SU-DHL-6 (cell line): ENCODE measurements at regions not wholly inside any gene's neighbourhood (a gene's known extent, or its start where the extent isn't known, plus 50 kb on each side); places are given as distances from the start of the nearest gene placed in this dataset.

ENCODE experiments used
- H2AFZ ChIP-seq: fragments of 200-600 bp; sonication (generic); 2 replicates; pipeline ENCODE4 v1.6.1; 2014; ENCODE audit warnings: low read depth, mild to moderate bottlenecking, moderate library complexity, mixed read lengths, antibody characterized with exemption, low read length; ENCODE audit not compliant: severe bottlenecking
- H3F3A ChIP-seq: fragments of 200-600 bp; shearing (Covaris generic); 2 replicates; pipeline ENCODE4 v1.6.0; 2016; ENCODE audit warnings: antibody characterized with exemption, mild to moderate bottlenecking; ENCODE audit not compliant: insufficient read depth
- H3K27ac ChIP-seq: fragments of 200-600 bp; sonication (generic); 2 replicates; pipeline ENCODE4 v1.5.1; 2016; ENCODE audit warnings: low read depth, mild to moderate bottlenecking, low read length, moderate library complexity, mixed read lengths
- H3K27me3 ChIP-seq: fragments of 200-600 bp; sonication (generic), shearing (Covaris generic); 2 replicates; pipeline ENCODE4 v1.6.0; 2014; ENCODE audit warnings: mild to moderate bottlenecking, low read length
- H3K36me3 ChIP-seq: fragments of 200-600 bp; sonication (generic); 2 replicates; pipeline ENCODE4 v1.6.1; 2014; ENCODE audit warnings: mild to moderate bottlenecking, low read length, mixed read lengths
- H3K4me2 ChIP-seq: fragments of 300-600, 200-600 bp; shearing (Covaris generic), sonication (generic); 2 replicates; pipeline ENCODE4 v1.6.0; 2014; ENCODE audit warnings: low read length, low read depth, mild to moderate bottlenecking; ENCODE audit not compliant: poor library complexity, severe bottlenecking
- H3K4me3 ChIP-seq: fragments of 200-600 bp; sonication (generic); 2 replicates; pipeline ENCODE4 v1.5.1; 2014; ENCODE audit warnings: antibody characterized with exemption, low read length, mild to moderate bottlenecking, mixed read lengths; ENCODE audit not compliant: insufficient read depth, poor library complexity, severe bottlenecking
- H3K79me2 ChIP-seq: fragments of 200-600 bp; sonication (generic); 2 replicates; pipeline ENCODE4 v1.6.1; 2014; ENCODE audit warnings: mild to moderate bottlenecking, low read length, moderate library complexity; ENCODE audit not compliant: insufficient read depth
- H3K9ac ChIP-seq: fragments of 200-600 bp; sonication (generic); 2 replicates; pipeline ENCODE4 v1.7.0; 2014; ENCODE audit warnings: mild to moderate bottlenecking, low read length
- H3K9me2 ChIP-seq: fragments of 200-600 bp; sonication (generic); replicated peaks from 2 replicates; pipeline ENCODE4 v1.6.1; 2014; ENCODE audit warnings: low read length; ENCODE audit not compliant: insufficient read depth
- H3K9me3 ChIP-seq: fragments of 200-600 bp; sonication (generic); 2 replicates; pipeline ENCODE4 v1.6.1; 2014; ENCODE audit warnings: low read length, mixed read lengths; ENCODE audit not compliant: insufficient read depth
- H4K20me1 ChIP-seq: fragments of 200-600 bp; sonication (generic); 2 replicates; pipeline ENCODE4 v1.6.1; 2014; ENCODE audit warnings: low read depth, mild to moderate bottlenecking, antibody characterized with exemption, low read length, moderate library complexity, mixed read lengths
- CTCF ChIP-seq: fragments of 200-600 bp; sonication (generic); IDR thresholded peaks from one replicate; pipeline ENCODE4 v1.5.1; 2017; ENCODE audit warnings: antibody characterized with exemption, mild to moderate bottlenecking, low read length, moderate library complexity; ENCODE audit not compliant: insufficient read depth, poor library complexity, severe bottlenecking
- EZH2phosphoT487 ChIP-seq: fragments of 200-600 bp; sonication (generic), shearing (Covaris generic); conservative IDR thresholded peaks from 2 replicates; pipeline ENCODE4 v1.6.1; 2018; ENCODE audit warnings: mild to moderate bottlenecking, antibody characterized with exemption, low read length, moderate library complexity, mixed read lengths

GRCh38 chr1:182240085-182240484 is 151.5 kb downstream of the GLUL start:
- Histone ChIP-seq H3F3A (no peaks in the 10 kb centered on the region), H3K9ac (no peak overlapping the region), H3K79me2 (no peaks in the 10 kb centered on the region), H3K4me2 (no peak overlapping the region), H3K27me3 (no peaks in the 10 kb centered on the region), H3K36me3 (no peaks in the 10 kb centered on the region), H3K9me2 (no peaks in the 10 kb centered on the region), H3K27ac (no peak overlapping the region), H3K9me3 (no peaks in the 10 kb centered on the region), H3K4me3 (no peak overlapping the region), H2AFZ (no peak overlapping the region), H4K20me1 (no peaks in the 10 kb centered on the region)
- TF ChIP-seq EZH2phosphoT487 (no peak), CTCF (no peak)

GRCh38 chr1:182238421-182238820 is 153.2 kb downstream of the GLUL start:
- Histone ChIP-seq H3K4me2 (no peak overlapping the region), H4K20me1 (no peaks in the 10 kb centered on the region), H2AFZ (no peak overlapping the region), H3F3A (no peaks in the 10 kb centered on the region), H3K9me2 (no peaks in the 10 kb centered on the region), H3K27ac (no peak overlapping the region), H3K4me3 (no peak overlapping the region), H3K36me3 (no peaks in the 10 kb centered on the region), H3K9me3 (no peaks in the 10 kb centered on the region), H3K79me2 (no peaks in the 10 kb centered on the region), H3K27me3 (no peaks in the 10 kb centered on the region), H3K9ac (no peak overlapping the region)
- no peak for TF ChIP-seq EZH2phosphoT487
- no peak for TF ChIP-seq CTCF

- no peaks in the 10 kb centered on the region for H4K20me1 ChIP-seq
- H3K36me3 ChIP-seq = no peaks in the 10 kb centered on the region
- no peak overlapping the region for H3K4me3 ChIP-seq
- no peaks in the 10 kb centered on the region for H3K79me2 ChIP-seq
- no peak overlapping the region for H2AFZ ChIP-seq
- no peaks in the 10 kb centered on the region for H3F3A ChIP-seq
- no peak for TF ChIP-seq EZH2phosphoT487
- TF ChIP-seq CTCF = no peak
- no peak overlapping the region for H3K4me2 ChIP-seq
- H3K9me3 ChIP-seq = no peaks in the 10 kb centered on the region
- no peak overlapping the region for H3K27ac ChIP-seq
- no peak overlapping the region for H3K9ac ChIP-seq
- no peaks in the 10 kb centered on the region for H3K27me3 ChIP-seq
- no peaks in the 10 kb centered on the region for H3K9me2 ChIP-seq
Measured at GRCh38 chr1:182237329-182237728, 154.3 kb downstream of the GLUL start.
